GM12875 (cell line): ENCODE measurements at regions not wholly inside any gene's neighbourhood (a gene's known extent, or its start where the extent isn't known, plus 50 kb on each side); places are given as distances from the start of the nearest gene placed in this dataset.

Source experiments
- H3K4me3 ChIP-seq: one replicate; pipeline ENCODE4 v1.5.1; 2011; ENCODE audit warnings: low read depth, low read length, control low read depth
- TF ChIP-seq, protein P1 (sequence below): IDR thresholded peaks from 2 replicates; pipeline ENCODE4 v1.5.1; 2011; ENCODE audit warnings: low read depth, mild to moderate bottlenecking, control low read depth, inconsistent platforms, low read length, moderate library complexity, borderline replicate concordance; ENCODE audit not compliant: insufficient read depth

DNA sequence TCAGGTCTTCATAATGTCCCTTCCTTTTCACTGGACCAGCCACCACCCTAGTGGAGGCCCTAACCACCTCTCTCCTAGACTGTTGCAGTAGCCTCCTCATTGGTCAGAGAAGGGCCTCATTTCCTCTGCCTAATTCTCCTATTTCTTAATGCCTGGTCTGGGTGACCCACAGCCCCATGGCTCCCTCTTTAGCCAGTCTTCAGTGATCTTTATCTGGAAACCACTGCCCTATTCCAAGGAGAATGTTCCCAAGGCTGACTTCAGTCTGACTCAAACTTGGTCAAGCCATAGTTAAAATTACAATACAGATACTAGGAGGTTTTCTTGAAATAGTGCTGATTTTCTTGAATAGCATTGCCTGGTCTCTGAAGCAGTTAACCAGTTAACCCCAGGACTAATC lies 53.6 kb upstream of the PRPS1 start:
- H3K4me3 ChIP-seq = no peak overlapping the region
- TF ChIP-seq, protein P1, sequence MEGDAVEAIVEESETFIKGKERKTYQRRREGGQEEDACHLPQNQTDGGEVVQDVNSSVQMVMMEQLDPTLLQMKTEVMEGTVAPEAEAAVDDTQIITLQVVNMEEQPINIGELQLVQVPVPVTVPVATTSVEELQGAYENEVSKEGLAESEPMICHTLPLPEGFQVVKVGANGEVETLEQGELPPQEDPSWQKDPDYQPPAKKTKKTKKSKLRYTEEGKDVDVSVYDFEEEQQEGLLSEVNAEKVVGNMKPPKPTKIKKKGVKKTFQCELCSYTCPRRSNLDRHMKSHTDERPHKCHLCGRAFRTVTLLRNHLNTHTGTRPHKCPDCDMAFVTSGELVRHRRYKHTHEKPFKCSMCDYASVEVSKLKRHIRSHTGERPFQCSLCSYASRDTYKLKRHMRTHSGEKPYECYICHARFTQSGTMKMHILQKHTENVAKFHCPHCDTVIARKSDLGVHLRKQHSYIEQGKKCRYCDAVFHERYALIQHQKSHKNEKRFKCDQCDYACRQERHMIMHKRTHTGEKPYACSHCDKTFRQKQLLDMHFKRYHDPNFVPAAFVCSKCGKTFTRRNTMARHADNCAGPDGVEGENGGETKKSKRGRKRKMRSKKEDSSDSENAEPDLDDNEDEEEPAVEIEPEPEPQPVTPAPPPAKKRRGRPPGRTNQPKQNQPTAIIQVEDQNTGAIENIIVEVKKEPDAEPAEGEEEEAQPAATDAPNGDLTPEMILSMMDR = no peak

DNA sequence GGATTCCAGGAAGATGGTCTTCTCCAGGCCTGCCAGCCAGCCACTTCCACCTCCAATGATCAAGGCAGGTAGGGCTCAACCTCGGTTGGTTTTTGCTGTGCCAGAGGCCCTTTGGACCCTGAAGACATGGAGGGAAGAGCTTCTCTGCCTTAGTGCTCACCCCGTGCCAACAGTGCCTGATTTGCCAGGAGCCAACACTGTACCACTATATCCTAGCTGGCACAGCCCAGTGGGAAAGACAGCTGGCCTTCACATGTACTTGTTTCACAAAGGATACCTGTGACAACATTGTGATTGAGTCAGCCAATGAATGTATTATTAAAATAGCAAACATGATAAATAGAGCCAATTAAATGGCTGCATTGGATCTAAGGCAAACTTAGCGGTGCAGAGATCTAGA lies 51.9 kb upstream of the PRPS1 start:
- H3K4me3 ChIP-seq = no peak overlapping the region
- TF ChIP-seq, protein P1 = no peak

DNA sequence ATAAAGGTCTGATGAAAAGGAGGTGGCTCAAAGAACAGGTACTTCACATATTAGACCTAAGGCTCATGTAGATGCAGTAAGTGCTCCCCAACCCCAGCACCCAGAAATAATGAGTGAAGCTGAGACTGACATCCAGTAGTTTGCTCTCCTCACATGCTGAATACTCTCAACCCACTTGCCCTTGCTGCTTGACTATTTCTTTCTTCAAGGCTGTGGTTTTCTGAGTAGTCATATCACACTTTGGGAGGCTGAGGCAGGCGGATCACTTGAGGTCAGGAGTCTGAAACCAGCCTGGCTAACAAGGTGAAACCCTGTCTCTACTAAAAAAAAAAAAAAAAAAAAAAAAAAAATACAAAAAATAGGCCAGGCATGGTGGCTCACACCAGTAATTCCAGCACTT lies 51.5 kb upstream of the PRPS1 start:
- H3K4me3 ChIP-seq = no peak overlapping the region
- TF ChIP-seq, protein P1 = no peak

DNA sequence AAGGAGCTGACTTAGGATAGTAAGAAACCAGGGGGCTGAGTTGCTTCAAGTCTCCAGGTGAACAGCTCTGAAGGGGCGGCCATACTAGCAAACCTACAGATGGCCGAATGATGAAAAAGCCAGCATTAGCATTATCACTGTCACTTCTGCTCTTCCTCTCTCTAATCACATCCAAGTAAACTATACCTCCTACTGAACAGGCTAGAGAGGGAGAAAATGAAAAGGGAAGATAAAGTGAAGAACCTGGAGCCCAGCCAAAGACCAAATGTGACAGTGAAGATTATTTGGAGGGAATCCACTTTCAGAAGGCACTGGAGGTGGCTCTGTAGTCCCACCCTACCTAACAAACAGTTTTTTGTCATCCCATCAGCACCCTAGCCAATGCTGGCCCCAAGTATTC lies 50.4 kb upstream of the PRPS1 start:
- TF ChIP-seq, protein P1 = no peak
- H3K4me3 ChIP-seq = no peak overlapping the region
